ENCODE measurements at regions not wholly inside any gene's neighbourhood (a gene's known extent, or its start where the extent isn't known, plus 50 kb on each side); places are given as distances from the start of the nearest gene placed in this dataset.

DNA sequence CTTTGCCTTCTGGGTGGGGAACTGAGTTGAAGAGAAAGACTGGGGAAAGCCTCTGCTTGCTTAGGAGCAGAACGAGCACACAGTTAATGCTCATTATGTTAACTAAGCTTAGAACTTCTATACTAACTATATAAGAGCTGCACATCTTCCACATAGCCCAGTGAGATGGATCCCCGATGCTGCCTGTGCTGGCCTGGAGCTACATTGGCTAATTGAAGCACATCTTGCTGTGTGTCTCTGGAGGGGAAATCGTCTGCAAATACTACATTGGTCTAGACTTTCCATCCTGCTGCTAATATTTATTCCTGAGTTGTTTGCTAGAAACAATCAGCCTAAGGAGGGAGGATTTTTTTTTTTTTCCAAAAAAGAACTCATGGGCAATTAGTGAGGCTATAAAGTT is 406.3 kb downstream of the HAPSTR1 start:
- TF ChIP-seq CTCF (IDR thresholded peaks at IDR 0.05) (no peak), POLR2AphosphoS5 (IDR thresholded peaks at IDR 0.05; ENCODE audit: low read depth, low read length) (no peak), SIN3A (IDR thresholded peaks at IDR 0.05; ENCODE audit: borderline replicate concordance, insufficient read depth, low read depth, low read length) (no peak), TCF7L2 (IDR thresholded peaks at IDR 0.05; ENCODE audit: low read depth, low read length) (no peak)
- TF ChIP-seq, protein P1, sequence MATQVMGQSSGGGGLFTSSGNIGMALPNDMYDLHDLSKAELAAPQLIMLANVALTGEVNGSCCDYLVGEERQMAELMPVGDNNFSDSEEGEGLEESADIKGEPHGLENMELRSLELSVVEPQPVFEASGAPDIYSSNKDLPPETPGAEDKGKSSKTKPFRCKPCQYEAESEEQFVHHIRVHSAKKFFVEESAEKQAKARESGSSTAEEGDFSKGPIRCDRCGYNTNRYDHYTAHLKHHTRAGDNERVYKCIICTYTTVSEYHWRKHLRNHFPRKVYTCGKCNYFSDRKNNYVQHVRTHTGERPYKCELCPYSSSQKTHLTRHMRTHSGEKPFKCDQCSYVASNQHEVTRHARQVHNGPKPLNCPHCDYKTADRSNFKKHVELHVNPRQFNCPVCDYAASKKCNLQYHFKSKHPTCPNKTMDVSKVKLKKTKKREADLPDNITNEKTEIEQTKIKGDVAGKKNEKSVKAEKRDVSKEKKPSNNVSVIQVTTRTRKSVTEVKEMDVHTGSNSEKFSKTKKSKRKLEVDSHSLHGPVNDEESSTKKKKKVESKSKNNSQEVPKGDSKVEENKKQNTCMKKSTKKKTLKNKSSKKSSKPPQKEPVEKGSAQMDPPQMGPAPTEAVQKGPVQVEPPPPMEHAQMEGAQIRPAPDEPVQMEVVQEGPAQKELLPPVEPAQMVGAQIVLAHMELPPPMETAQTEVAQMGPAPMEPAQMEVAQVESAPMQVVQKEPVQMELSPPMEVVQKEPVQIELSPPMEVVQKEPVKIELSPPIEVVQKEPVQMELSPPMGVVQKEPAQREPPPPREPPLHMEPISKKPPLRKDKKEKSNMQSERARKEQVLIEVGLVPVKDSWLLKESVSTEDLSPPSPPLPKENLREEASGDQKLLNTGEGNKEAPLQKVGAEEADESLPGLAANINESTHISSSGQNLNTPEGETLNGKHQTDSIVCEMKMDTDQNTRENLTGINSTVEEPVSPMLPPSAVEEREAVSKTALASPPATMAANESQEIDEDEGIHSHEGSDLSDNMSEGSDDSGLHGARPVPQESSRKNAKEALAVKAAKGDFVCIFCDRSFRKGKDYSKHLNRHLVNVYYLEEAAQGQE (IDR thresholded peaks at IDR 0.05; ENCODE audit: insufficient read depth in 1 of 2, low read depth in 2 of 2, low read length in 1 of 2), result no peak
